NCI-H1436 (cell line): ENCODE measurements at regions not wholly inside any gene's neighbourhood (a gene's known extent, or its start where the extent isn't known, plus 50 kb on each side); places are given as distances from the start of the nearest gene placed in this dataset.

Experiments
- DNase-seq: peaks from one replicate; lab custom pipeline; 2025; lab: John Stamatoyannopoulos, UW

DNA sequence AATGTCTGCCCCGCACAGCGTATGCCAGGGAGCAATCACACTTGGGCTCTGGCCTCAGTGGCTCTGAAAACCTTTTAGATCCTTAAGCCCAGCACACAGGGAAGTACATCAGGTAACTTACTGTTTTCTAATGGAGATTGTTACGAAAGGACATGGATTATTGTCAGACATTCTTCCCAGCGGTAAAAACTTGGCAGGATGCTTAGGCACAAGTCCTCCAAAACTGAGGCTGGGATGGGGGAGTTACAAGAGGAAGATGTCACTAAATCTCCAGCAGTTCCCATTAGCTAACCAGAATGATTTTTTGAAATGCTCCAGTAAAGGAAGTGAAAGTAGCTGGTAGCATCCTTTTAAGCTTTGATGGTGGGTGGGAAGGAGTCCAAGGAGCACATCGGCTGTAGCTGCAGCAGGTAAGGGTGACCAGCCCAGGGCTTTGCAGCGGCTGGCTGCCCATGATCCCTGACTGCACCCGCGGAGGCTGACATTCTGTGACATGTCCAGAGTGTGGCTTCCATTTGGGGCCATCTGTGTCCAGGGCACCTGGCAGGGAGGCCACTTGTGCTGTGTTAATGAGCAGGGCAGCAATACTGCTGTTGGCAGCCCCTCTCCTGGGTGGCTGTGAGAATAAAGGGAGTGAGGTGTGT lies 165.8 kb downstream of the GADD45G start:
- no peak for DNase-seq

DNA sequence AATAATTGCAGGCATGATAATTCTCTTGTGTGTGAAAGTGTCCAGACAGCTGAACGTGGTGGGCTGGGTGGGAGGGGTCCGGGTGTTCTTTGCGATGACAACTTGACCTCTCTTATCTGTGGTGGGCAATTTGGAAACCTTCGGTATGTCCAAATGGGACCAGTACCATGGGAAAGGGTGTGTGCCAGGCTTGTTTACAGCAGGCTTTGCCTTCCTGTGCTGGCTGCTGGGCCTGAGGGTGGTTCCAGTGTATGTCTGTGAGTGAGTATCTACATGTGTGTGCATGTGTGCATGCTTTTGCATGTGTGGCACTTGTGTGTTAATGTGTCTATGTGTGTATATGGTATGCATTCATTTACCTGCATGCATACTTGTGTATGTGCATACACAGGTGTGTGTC lies 166.4 kb downstream of the GADD45G start:
- no peak for DNase-seq

DNA sequence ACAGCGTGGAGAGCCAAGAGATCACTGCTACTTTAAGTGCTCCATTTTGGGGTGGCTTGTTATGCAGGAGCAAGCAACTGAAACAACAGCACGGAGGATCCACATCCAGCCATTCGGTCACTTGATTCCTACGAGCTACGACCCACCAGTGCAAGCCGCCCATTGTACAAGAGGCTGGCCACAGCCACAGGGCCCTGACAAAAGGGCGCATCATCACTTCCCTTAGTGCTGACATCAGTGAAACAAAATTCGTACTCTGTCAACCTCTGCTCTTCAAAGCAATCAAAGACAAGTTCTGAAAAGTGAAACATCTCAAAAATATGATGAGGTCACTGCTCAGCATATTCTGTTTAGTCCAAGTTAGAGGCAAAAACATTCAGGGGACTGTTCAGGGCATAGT lies 168.4 kb downstream of the GADD45G start:
- no peak for DNase-seq

DNA sequence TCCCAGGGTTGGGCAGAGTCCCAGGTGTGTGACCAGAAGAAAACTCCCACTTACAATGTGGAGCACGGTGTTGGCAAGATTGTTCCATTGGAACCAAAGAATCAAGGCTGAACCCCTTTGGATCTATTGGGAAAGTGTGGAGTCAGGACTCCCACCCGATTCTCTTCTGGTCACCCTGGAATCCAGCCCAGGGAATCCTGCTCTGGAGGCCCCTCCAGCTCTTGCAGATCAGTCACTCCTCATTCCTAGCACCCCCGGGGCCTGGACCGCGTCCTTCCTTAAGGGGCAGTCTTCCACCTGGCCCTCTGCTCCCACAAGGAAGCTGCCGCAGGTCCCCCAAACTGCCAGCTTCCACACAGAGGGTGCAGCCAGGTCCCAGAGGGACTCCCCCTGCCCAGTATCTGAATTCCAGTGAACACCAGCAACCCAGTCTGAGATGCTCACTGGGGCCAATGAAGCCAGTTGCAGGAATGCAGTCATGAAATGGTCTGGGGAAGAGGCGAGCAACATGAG lies 170.1 kb downstream of the GADD45G start:
- DNase-seq: no peak

DNA sequence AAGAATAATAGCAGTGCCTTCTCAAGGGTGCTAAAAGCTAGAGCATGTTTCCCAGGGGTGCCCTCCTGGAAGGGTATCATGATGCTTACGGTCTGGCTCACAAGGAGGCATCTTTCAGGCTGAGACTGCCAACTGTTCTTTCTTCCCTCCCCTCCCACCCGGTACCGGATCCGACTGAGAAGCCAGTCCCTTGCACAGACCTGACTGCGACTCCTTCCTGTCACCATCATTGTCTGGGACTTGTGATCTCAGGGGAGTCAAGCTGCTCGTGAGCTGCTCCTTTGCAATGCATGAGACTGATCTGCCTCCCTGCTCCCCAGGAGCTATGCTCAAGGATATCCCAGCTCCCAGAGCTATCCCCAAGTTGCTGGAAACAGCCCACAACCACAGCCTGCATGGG lies 170.8 kb downstream of the GADD45G start:
- no peak for DNase-seq

DNA sequence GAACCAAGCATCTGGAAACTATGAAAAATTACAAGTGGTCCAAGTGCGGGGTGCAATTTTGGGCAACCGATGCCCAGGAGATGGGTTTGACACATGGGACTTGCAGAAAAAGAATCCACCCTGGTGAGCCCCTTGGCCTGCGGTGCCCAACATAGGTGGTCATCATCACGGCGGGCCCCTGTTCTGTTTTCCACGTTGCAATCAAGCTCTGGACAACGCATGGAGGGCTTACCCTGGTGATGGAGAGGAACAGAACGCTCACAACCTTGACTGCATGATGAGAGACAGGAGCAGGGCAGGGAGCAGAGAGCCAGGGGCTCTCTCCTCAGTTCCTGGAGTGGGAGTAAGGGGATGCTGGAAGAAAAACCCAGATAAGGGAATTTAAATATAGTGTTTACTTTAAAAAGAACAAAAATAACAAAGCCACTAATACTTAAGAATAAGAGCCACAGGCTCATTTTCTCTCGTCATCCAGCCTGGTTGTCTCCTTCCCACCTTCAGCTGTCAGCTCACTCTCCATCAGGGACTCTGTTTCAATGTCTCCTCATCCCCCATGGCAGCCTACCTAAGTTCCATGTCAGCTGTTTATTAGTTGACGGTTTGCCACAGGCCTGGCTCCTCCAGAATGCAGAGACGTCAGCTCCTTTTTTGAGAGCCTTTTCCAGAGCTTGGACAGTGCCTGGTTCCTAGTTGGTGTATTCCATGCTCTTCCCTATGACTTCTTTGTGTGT lies 172.1 kb downstream of the GADD45G start:
- DNase-seq: no peak

DNA sequence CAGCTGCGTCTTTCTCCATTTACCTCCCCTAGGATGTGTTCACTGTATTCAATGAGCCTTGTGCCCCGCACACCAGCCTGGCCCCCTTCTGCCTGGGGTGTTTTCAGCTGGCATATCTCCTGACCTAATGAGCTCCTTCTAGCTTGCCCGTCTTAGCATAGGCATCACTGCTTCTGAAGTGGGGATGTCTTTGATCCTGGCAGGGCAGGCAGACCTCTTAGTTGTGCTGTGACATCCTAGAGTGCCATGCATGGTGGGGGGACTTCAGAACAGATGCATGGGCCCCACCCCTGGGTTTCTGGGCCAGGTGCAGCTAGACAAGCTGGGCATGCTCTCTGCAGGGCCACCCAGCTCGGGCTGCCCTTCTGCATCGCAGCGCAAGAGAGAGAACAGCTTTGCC lies 172.7 kb downstream of the GADD45G start:
- DNase-seq: no peak

DNA sequence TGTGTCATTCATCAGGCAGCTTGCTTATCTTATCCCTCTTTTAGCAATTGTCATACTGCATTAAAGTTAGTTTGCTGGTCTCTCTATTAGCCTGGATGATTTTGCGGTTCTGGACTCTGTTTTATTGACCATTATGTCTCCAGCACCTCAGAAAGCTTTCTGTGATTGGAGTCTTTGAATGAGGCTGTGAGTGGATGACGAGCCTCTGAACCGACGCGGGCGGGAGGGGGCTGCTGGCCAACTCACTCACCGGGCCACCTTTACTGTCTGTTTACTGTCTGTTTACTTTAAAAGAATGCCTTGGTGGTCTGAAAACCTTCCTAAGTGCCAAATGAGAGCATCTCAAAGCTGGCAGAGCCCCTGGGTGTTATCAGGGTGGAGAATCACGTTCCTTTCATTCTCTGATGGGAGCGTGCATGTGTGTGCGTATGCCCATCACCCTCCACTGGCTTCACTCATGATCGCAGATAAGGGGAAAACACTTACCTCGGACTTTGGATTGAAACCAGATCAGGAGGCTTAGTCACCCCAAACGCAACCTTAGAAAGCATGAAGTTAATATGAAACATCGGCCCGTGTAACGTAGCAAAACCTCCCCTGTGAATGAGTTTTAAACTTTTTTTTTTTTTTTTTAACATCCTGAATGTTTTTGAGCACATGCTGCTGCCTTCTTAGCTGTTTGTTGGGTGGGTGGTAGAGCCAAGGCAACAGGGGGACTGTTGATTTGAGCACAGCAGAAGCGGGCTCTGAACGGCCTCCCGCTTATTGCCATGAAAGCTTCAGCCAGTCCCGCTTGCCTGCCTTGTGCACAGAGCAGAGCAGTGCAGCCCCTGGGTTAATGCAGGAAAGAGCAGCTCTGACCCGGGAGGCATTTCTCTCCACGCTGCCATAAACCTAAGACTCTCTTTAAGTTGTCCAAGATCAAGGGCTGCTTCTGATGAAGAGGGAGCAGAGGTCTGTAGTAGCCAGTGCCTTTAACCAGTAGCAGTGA lies 173.6 kb downstream of the GADD45G start:
- DNase-seq: no peak

DNA sequence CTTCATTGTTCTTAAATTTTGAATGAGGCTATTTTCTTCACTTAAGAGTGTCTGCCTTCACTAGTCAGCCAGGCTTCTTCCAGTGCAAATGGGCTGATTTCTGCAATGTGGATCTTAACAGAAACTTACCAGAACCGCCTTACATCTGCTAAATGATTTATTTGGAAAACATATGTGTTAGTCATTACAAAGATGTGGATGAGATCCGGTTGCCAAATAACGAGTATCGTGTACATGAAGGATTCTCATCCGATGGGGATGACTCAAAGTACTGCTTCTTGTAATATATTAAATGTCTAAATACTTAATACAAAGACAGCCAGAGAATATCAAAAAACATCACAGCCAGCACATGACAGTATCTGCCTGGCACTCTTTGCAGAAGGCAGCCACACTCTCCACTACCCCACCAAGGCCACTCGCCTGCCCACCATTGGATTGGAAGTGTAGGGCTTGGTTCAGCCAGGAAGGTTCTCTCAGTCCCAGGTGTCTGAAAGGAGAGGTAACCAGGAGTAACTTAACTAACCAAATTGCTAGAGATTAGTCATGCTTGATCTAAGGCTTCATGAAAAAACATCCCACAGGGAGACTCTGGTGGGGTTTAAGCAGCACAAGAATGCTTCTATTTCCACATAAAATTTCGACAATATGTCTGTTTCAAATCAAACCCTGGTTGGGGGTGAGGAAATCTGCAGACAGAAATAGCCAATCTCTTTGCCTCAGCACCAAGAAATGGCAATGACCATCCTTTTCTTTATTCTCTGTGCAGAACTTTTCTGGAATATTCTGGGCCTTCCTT lies 174.8 kb downstream of the GADD45G start:
- no peak for DNase-seq

DNA sequence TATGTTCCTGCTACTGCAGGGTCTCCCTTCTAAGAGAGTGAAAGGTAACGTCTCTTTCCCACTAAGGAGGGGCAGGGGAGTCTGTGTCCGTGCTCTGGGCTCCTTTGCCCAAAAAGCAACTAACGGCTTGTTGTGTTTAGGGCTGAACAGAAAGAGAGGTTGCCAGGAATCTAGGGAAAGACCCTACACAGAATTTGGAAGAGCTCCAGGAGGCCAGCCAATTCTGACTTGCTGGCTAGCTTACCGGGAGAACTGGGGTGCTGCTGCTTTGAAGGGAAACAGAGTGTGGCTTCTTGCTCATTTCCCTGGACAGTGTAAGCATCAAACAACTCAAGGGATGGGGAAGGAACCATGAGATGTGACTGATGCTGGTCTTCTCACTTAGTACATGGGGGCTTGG lies 176.1 kb downstream of the GADD45G start:
- DNase-seq: no peak

DNA sequence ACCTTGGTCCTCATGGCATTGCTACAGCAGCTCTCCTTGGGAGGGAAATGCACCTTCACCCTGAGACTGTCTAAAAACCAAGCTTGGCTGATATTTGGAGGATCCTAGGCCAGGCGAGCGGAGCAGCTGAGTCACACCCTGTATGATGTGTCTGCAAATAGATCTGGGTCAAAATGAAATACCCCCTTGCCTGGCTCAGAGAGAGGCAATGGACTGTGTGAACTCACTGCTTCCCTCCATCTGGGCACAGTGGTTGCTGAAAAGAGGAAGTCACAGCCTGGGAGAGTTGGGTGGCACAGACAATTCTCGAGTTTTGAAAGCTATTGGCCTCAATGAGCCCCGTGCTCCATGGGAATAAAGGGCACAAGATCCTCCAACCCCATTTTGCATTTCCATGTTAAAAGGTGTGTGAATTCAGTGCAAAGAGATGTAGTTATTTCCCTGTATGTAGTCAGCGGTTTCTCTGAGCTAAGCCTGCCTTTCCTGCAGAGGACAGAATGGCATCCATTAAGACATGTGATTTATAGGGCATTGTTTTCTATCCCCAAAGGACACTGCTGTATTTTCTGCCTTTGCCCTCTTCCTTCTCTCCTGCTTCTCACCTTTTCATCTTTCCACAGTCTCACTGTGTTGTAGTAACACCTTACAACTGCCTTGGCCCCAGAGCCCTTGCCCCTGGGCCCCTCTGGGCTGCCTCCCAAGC lies 177.2 kb downstream of the GADD45G start:
- DNase-seq: no peak

DNA sequence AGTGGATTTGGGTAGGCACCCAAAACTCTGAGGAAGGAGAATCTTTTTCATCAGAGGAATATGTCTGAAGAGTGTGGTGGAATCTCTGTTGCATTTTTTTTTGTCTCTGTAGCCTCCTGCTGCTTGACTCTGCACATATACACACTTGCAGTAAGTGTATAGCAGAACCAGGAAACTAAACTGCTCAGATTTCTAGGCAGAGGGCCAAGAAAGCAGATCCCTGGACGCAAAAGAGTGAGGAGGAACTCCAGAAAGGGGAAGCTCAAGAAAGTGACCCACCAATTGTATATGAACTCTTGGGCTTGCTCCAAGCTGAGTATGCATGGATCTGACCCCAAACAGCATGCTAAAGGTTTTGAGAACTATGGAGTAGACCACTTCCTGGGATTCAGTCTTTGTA lies 181.8 kb downstream of the GADD45G start:
- DNase-seq: no peak

DNA sequence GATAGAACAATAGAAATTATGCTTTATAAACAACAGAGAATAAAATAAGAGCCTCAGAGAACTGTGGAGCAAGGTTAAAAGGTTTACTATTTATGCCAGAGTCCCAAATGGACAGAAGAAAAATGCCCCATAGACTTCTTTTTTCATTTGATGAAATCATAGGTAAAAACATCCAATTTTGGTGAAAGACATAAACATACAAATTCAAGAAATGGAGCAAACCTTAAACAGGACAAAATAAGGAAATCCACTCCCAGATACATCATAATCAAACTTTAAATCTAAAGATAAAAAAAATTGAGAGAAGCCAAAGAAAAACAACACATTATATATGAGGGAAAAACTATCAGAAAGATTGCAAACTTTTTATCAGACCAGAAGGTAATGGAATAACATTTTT lies 182.8 kb downstream of the GADD45G start:
- DNase-seq: no peak

DNA sequence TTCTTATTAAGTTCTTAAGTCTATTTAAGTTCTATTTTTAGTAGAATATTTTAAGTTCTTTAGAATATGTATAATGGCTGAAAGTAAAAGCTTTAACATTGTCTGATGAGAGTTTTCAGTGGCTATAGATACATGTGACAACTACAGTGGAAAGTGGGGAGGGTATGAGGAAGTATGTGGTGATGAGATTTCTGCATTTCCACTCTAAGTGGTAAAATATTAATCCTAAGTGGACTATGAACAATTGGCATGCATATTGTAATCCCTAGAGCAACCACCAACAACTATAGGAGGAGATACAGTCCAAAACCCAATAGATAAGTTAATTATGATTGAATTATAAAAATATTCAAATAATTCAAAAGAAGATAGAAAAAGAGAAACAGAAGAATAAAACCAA lies 183.6 kb downstream of the GADD45G start:
- DNase-seq: no peak

DNA sequence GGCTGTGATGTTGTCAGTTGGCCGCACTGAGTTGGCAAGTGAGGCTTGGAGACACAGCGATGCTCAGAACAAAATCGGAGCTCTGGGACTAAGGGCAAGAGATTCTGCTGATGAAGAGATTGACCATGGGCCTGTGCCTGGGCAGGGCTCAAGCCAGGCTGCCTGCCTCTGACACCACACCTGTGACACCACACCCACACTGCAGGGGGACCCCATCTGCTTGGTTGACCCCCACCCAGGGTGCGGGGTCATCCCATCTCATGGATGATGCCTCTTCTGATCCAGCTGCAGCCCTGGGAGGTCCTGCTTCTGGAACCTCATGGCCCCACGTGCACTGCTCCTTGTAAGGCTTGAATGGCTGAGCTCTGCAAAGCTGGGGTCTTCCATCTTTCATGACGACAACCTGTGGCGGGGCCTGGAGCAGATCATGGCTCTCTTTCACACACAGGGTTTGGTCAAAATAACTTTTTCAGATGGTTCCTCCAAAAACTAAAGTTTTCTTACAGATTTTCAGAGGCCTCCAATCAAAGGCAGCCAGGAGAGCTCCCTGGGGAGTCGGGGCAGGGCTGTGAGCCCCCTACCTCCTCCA lies 185.2 kb downstream of the GADD45G start:
- DNase-seq: no peak

DNA sequence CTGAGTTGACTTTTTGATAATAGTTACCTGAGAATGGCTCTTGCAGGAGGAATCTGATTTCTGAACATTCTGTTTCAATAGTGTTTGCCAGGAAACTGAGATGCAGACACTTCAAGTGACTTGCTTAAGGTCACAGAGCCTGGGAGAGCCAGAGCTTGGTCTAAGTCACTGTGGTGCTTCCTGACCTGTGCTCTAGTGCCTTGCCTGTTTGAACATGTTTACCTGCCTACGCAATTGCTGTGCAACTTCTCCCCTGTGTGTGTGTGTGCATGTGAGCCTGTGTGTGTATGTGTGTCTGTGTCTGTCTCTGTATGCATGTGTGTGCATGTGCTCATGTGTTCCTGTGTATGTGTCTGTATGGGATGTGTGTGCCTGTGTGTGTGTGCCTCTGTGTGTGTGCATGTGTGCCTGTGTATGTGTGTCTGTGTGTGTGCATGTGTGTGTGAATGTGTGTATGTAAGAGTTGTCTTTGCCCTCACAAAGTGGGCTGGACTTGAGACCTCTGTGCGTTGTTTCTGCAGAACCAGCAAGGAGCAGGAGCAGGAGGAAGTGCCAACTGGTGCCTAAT lies 185.8 kb downstream of the GADD45G start:
- DNase-seq: no peak

DNA sequence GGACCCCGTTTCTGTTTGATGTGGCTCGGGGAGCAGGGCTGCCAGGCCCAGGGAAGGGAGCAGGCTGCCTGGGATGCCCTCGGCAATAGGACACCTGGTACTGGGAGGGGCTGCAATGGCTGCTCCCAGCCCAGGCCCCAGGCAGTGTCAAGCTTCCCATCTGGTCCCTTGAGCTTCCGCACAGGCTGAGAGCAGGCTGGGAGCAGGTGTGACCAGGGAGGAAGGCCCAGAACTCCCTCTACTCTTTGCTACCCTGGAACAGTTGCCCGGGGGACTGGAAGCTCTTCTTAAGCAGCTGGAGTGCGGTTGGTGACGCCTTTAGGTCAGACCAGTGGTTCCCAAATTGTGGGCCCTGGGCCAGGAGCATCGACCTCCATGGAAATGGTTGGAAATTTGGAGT lies 186.9 kb downstream of the GADD45G start:
- DNase-seq: no peak

DNA sequence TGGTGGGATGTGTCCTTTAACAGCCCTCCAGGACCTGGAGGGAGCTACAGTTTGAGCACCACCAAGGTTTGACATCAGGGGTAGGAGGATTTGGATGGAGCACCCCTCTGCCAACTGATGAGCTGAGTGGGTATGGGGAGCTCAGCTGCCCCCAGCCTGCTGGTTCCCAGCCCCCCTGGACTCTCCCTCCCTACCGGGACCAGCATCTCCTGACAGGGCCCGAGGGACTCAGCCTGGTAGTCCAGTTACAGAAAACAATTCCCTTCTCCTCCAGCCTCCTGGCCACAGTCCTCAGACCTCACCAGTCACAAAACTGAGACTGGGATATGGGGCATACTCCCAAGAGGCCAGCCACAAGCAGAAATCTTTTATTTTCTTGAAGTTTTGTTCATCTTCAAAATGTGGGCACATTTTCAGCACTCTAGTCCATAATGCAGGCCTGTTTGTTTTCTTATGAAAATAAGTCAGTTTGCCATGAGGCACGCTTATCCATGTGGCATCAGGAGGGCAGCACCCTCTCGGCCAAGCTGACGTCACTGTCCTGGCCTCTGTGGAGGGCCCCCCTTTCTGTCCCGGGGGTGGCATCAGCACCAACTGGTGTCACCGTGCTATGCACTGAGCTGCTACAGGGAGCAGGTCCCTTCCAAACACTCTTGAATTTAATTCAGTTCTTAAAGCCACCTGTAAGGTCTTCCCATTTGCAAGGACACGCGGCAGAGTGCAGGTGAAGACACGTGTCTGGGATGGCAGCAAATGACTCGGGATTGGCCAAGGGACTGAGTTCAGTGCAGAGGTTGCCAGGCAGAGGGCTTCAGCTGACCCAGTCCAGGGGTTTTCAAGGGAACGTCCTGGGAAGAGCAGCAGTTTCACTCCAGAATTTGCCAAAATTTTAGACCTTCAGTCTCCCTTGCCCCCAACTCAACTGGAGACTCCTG lies 187.6 kb downstream of the GADD45G start:
- no peak for DNase-seq

DNA sequence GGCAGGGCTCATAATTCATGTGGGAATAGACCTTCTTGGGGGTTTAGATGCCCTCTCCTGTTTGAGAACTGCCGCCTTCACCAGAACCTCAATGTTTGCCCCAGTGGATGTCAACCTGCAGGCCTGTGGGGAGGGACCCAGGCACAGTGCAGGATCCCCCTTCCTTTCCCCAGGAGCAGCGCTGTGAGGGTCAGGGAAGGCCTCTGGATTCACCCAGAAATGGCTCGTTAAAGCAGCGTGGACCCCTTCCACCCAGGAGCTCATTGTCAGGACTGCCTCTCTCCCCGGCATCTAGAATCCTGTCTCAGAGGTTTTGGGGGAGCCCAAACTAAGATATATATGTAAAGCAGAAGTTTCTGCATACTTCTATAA lies 188.3 kb downstream of the GADD45G start:
- no peak for DNase-seq
